GM21526 (cell line): ENCODE measurements at regions not wholly inside any gene's neighbourhood (a gene's known extent, or its start where the extent isn't known, plus 50 kb on each side); places are given as distances from the start of the nearest gene placed in this dataset.
"Not testable (repeated sequence)": the region's sequence is repeated elsewhere in the genome, so short reads cannot be mapped to it uniquely, and the experiment has no call there.

Experiments used
- ATAC-seq: cut with Tn5 transposase; IDR thresholded peaks from one replicate; pipeline ENCODE4 v1.9.1; 2021; ENCODE audit warnings: moderate library complexity; ENCODE audit not compliant: unreplicated experiment, low FRiP score

DNA sequence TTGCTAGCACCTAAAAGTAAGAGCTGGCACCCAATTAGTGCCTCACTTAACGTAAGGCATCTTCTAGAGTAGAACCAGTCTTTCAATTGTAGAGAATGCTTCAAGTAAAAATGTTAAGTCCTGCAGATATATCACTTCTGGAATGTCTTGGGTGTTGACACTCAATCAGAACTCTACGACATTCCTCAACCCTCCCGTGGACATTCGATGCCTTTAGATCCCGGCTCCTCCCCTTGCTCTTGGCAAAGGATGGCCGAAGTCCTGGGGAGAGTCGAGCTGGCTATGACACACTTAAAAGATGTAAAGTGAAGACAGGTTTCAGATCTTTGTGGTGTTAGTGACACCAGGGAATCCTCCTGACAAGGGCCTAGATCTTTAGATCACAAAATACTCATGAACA lies 87.5 kb upstream of the ERCC6L2 start:
- ATAC-seq: no peak

DNA sequence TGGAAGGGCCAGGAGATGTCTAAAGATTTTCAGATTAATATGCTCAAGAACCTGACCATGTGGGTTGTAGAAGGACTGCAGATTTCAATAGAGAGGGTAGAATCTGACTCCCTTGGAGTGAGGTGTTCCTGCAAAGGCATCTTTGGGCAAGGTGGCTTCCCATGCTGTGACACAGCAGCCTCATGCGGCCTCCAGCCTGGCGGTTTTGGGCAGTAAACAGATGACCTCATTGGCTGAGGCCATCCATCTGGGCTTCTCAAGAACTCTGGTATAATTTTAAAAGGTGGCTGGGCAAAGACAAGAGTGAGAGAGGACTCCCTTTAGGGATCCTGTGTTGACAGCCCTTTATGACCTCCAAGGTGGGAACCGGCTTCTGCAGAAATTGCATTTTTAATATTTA lies 90.3 kb upstream of the ERCC6L2 start:
- no peak for ATAC-seq

DNA sequence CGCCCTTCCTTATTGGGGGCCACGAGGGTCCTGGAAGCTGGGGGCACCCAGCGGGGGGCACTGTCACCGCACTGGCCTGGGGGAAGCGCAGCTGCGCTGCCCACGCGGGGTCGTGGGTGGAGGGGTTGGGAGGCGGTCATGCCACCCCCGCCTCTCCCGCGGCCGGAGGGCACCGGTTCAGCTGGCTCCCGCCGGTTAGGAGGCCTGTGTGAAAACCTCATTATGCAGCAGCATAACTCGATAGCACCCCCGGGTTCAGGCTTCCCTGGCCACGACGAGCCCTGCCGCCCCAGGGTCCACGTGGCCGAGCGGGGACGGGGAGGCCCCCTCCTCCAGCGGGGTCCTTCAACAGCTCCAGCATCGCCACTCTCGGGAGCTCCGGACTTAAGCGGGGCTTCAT lies 91.2 kb upstream of the ERCC6L2 start:
- ATAC-seq: no peak

DNA sequence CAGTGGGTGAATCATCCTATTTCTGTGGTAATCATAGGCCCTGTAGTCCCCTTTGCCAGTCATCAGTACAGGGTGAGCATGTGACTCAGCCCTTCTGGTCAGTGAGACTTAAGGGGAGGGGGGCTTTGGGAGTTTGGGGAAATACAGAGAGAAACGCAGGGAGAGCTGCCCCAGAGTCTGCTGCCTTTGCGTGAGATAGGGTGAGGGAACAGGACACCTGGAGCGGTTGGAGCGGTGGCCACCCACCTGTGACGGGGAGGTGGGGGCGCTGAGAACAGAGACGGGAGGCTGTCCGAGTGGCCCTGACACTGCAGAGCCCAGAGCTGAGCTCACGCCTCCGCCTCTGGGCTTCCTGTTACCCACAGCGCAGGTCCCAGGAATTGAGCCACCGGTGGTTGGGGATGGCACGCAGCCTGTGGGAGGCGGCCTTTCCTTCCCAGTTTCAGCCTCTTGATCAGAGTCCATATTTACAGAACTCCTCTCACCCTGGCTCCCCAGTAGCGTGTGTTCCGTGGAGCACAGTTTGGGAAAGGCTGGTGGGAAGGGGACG lies 92.0 kb upstream of the ERCC6L2 start:
- ATAC-seq: no peak

DNA sequence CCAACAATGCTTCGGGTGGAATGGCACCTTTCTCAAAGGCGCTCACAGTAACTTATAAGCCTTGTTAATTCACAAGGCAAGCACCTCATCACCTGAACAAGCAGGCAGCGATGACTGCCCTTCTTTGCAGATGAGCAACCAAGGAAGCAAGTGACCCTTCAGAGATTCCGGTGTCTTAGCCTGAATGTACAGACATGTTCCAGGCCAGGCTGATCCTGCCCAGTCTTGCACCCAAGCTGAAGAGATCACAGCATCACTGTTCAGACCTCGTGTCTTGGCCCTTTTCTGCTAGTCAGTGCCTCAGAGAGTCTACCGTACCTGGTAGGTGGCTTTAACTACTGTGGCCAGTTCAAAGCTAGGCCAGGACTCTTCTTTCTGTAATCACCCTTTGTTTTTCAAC lies 94.7 kb upstream of the ERCC6L2 start:
- ATAC-seq: no peak

DNA sequence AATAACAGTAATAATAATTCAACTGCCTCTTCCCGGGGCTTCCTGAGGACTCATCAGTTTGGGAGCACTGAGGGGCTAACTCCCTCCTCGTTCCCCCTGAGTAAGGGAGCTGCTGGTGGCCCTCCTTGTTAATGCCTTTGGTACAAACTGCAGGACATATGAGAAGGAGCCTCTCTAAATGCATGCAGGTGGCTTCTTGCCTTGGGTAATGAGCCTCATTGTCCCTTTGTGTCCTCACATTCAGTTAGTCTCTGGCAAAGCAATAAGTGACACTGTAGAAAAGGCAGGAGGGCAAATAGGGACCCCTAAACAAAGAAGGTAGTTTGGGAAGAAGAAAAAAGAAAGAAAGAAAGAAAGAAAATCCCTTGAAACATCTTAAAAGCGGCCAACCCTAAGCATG lies 95.4 kb upstream of the ERCC6L2 start:
- ATAC-seq: no peak

DNA sequence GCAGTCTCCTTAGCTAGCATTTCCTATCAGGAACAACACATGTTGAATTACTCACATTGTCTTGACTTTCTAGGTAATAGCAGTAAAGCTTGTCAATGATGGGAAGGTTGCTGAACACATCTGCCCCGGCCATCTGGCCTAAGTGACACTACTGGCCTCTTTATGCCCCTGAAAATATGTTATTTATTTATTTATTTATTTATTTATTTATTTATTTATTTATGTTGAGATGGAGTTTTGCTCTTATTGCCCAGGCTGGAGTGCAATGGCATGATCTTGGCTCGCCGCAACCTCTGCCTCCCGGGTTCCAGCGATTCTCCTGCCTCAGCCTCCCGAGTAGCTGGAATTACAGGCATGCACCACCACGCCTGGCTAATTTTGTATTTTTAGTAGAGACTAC lies 95.9 kb upstream of the ERCC6L2 start:
- not testable (repeated sequence) for ATAC-seq

DNA sequence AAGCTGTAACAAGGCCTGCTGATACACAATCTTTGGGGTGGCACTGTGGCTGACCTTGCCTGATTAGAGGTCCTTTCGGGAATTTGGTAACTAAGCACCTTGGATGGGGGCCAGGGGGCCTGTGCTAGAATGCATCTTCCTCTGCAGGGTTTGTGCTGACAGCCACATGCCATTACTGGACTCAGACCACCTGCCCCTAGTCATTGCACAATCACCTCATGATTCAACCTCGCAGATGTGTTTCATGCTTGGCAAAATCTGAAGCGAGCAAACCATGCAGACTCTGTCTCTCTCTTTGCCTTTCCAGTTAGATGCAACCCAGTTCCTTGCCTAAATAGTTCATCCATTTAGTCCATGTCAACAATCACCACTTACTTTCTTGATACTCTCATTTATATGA lies 96.5 kb upstream of the ERCC6L2 start:
- ATAC-seq: no peak

DNA sequence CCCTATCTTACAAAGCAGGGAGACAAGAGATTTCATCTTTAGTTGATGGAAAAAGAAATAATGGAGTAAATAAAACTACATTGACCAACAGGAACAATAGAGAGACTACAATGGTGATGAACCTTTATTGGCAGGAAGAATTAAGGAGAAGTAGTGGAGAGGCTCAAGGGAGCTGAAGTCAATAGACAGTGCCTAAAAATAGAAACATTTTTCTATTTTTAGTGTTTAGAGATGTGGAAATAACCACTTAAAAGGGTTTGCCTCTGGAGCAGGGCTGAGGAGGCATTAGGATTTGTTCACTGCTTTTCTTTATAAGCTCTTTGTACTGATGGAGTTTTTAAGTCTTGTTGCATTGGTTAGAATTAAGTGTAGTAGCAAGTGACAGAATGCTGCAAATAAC lies 98.4 kb upstream of the ERCC6L2 start:
- ATAC-seq: no peak

DNA sequence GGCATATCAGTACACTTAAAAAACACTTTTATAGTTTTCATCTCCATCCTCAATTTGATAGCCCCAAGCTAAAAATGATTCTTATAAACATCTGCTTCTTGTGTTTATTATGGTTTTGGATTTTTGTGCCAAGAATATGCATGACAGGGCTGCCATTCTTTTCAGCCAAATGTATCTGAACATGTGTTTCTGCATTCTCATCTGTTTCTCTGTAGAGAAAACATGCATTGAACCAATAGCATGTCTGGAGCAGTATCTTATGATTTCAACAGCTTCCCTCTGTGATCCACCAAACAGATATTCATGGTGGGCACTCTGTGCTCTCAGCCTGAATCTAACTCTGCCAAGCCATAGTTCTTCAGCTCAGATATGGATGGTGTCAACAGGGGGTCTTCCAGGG lies 99.3 kb upstream of the ERCC6L2 start:
- no peak for ATAC-seq

DNA sequence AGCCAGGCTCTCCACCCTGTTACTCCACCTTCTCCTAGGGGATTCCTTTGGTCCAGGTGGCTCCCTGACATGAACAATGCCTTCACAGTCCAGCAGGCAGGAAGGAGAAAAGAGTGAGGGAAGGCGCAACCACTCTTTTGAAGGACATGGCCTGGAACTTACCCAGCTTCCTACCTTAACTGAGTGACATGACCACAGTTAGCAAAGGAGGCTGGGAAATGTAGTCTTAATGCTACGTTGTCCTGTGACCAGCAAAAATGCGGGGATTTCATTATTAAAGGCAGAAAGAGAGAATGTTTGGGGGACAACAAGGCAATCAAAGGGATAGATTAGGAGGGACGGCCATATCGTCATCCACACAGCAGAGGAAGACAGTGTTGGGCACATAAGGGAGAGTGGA lies 100.3 kb upstream of the ERCC6L2 start:
- no peak for ATAC-seq

DNA sequence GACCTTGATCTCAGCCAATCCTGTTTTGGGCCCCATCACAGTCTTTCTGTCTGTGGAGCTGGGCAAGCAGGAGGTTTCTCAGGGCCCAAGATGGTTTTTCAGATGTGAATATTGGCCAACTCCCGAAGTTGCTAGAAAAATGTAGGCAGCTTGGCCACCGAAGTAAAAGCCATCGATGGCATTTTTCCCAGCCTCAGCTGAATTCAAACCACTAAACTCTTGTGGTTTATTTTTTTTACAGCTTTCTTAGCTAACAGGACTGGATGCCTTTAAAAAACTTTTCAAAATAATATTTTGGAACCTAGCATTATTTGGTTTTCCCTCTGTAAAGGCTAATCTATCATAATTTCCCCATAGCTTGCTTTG lies 102.5 kb upstream of the ERCC6L2 start:
- no peak for ATAC-seq

DNA sequence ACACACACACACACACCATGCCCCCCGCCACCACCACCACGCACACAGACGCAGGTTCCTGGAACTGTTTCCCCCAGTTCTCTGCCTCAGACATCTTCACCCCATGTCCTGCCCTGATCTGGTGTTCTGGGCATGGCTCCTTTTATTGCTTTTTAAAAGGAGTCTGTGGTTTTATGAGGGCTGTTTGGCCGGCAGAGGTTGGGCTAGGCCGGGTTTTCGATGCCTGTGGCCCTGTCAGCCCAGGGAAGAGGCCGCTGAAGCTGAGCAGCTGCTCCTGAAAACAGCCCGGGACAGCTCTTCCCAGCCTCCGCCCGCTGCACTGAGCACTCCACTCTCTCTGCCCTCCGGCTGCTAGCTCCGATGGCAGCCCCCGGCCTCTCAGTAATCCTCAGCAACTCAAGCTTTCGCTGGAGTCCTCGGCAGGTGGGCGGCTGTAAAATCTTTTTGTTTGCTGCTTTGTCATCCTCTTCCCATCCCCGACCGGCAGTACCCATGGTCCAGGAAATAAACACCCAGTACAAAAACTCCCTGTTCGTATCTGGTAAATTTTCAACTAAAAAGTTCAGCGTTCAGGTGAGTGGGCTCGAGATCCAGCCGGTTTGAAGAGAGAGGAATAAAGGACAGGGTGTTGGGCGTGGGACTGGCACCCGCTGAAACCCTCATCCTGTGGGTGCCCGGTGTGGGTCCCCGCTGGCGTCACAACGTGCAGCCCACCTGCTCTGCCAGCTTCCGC lies 103.0 kb upstream of the ERCC6L2 start:
- ATAC-seq: no peak

DNA sequence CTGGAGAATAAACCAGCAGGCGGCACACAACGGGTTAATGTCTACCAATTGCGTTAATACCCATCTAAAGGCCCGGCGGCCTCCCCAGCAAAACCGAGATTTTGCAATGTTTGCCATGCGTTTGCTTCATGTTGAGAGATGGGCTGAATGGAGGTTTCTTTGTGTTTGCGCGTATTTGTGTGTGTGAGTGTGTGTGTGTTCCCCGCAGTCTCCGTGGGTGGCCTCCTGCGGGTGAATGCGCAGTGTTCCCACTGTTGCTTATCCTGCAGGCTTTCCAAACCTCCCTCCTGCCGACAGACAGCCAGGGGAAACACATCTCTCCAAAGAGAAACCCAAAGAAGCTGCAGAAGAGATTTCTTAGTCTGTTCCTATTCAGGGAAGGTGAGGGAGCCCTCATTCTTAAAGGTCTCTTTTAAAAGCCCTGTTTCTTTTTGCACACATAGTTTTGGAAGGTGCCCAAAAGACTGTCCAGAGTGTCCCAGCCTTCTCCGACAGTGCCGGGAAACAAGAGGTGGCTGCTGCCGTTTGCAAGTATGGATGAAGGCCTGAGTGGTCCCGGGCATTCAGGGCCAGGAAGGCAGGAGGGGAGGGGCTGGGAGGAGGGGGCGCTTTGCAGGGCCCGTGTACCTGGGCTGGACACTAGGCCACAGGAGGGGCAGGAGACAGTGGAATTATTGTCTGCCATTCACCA lies 103.8 kb upstream of the ERCC6L2 start:
- ATAC-seq: no peak

DNA sequence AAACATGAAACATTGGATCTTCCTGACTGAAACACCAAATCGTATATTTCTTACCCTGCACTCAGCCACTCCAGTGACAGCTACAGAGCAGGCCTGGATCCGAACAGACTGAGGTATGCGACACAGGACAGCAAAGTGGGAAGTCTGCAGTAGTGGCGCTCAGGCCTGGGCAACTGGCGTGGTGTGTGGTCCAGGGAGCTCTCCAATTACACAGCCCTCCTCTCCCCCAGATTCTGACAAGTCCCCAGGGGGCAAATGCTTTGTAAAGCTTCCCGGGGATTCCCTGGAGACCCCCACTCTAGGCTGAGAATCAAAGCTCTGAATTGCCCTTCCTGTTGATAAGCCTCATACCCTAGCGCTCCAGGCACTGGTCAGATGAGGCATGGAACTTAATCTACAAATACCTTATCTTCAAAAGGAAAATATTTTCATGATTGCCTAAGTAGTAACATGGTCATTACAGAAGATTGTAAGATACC lies 104.8 kb upstream of the ERCC6L2 start:
- ATAC-seq: no peak

DNA sequence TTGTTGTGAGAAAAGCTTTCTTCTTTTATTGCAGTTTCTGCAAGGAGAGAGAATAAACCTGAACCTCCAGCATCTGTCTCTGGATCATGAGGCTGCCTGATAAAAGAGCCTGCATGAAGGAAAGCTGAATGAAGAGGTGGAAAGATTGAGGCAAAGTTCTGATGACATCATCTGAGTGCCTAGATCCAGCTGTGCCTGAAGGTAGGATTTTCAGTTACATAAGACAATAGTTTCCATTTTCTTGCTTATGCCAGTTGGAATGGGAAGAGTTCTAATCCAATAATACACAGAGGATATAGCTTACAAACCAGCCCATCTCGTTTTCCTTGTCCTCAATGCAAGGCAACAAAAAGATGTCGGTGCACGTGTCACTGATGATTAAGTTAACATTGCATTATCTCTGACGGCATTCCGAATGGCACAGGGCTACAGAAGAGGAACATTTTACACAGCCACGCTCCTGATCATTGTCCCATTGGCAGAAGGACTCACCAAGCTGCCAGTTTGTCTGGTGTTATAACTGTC lies 105.5 kb upstream of the ERCC6L2 start:
- ATAC-seq: no peak

DNA sequence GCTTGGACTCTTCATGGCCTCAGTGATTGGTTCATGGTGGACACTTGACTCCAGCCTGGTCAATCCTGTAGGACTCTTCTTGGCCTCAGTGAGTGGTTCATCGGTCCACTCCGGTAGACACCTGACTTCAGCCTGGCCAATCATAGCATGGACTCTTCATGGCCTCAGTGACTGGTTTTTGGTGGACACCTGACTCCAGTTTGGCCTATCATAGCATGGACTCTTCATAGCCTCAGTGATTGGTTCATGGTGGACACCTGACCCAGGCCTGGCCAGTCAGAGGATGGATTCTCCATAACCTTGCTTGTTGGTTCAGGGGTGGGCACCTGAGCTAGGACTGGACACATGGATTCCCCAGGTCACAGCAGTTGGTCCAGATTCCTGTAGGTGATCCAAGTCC lies 106.0 kb upstream of the ERCC6L2 start:
- ATAC-seq: no peak

DNA sequence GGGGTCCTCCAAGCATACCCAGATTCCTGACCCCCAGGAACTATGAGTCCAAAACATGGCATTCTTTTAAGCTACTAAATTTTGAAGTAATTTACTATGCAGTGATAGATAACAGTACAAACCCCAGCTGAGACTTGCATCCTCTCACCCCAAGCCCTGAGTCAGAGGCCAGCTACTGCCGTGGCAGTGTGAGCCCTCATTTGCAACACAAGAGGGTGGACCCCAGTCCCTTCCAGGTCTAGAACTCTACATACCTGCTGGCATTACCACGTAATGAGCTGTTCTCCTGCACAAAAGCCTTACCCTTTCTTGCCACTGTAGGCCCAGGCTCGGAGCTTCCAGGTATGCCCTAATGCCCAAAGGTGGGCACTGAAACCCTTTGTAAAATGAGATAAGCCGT lies 108.6 kb upstream of the ERCC6L2 start:
- no peak for ATAC-seq

DNA sequence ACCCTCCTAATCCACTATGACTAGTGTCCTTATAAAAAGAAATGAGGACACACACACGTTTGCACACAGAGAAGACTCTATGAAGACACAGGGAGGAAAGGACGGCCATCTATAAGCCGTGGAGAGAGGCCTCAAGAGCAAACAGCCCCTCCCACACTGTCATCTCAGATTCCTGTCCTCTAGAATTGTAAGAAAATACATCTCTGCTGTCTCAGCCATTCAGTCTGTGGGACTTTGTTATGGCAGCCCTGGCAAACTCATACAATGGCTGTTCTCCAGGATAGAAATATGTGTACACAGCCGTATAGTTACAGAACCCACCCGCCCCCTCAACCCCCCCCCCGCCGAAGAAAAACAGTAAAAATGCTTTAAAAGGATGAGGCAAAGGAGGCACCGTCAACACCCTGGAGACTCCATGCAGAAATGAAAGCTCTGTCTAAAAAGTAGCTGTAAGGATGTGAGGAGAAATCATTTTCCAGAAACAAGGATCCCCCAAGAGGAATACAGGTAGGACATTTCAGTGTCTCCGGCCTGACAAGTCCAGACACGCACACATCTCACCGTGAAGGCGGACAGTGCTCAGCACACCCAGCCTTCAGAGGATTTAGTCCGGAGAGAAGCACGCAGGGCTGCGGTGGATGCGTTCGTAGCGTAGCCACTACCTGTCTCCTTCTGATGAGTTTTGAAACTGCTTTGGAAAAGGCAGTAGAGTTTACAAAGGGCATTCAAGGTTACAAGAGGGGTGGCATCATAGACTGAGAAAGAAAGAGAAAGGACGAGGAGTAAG lies 110.8 kb upstream of the ERCC6L2 start:
- ATAC-seq: no peak

DNA sequence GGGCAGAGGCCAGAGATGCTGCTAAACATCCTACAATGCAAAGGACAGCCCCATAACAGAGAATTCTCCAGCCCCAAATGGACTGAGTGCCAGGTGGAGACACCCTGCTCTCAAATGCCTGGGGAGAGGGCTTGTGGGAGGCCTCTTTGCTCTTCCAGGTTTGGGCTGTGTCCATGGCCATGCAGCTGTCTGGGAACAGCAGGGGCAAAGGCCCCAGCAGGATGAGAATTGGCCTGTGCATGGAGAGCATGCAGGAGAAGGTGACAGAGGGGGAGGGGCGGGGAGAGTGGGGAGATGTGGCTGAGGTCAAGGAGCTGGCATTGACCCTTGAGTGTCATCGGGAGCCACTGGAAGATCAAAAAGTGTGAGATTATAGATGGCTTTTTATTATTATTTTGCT lies 111.5 kb upstream of the ERCC6L2 start:
- ATAC-seq: no peak

DNA sequence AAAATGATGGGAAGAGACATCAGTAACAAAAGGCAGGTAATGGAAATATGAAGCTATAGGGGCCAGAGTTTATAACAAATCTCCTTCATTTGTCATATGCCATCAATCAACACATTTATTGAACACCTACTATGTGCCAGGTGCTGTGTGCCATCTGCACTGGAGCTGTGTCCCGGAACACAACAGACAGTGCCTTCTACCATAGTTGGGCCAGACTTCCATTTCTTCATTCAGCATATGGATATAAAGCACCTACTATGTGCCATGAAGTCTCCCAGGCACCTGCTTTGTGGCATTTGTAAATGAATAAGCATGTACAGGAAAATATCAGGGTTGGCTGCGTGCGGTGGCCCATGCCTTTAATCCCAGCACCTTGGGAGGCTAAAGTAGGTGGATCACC lies 112.5 kb upstream of the ERCC6L2 start:
- no peak for ATAC-seq
